HL-60 (cell line): ENCODE measurements at regions not wholly inside any gene's neighbourhood (a gene's known extent, or its start where the extent isn't known, plus 50 kb on each side); places are given as distances from the start of the nearest gene placed in this dataset.

Source experiments
- DNase-seq, 2 experiments: peaks; one replicate each; pipeline ENCODE4 v3.0.0-alpha.2; 2010 to 2020; ENCODE audit warnings: low read depth in 1 of 2, low spot score in 1 of 2
- H3K27ac ChIP-seq: fragments of 250-450 bp; sonication (Bioruptor Pico); replicated peaks from 2 replicates; pipeline ENCODE4 v1.5.1; 2020; ENCODE audit warnings: mild to moderate bottlenecking, moderate library complexity
- H3K27me3 ChIP-seq: fragments of 250-450 bp; sonication (Bioruptor Pico); 2 replicates; pipeline ENCODE4 v1.5.1; 2021; ENCODE audit warnings: mild to moderate bottlenecking, moderate library complexity; ENCODE audit not compliant: insufficient read depth, poor library complexity, severe bottlenecking
- H3K4me3 ChIP-seq: replicated peaks from 2 replicates; pipeline ENCODE4 v1.5.1; 2011; ENCODE audit warnings: mild to moderate bottlenecking, control low read depth, low read length; ENCODE audit not compliant: insufficient read depth
- GABPA ChIP-seq: IDR thresholded peaks from 2 replicates; pipeline ENCODE4 v1.6.1; 2012; ENCODE audit warnings: low read depth
- POLR2AphosphoS5 ChIP-seq: IDR thresholded peaks from 2 replicates; pipeline ENCODE4 v1.6.1; 2012; ENCODE audit warnings: low read depth
- SPI1 ChIP-seq: IDR thresholded peaks from 2 replicates; pipeline ENCODE4 v1.6.1; 2012; ENCODE audit warnings: low read depth, mild to moderate bottlenecking, borderline replicate concordance
- TF ChIP-seq, protein P1 (sequence below): IDR thresholded peaks from one replicate; pipeline ENCODE4 v1.5.1; 2011; ENCODE audit warnings: low read length, control low read depth, inconsistent platforms; ENCODE audit not compliant: insufficient read depth
- TF ChIP-seq, protein P2 (sequence below): IDR thresholded peaks from 2 replicates; pipeline ENCODE4 v1.6.1; 2012; ENCODE audit warnings: low read depth; ENCODE audit not compliant: insufficient replicate concordance

DNA sequence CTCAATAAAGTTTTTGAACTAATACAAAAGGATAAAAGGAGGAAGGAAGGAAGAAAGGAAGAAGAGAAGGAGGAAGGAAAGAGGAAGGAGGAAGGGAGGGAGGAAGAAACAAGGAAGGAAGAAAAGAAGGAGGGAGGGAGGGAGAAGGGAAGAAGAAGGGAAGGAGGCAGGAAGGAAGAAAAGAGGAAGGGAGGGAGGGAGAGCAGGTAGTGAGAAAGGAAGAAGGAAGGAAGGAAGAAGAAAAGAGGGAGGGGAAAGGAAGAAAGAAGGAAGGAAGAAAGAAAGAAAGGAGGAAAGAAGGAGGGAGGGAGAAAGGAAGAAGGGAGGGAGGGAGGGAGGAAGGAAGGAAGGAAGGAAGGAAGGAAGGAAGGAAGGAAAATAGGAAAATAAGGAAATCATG is 263.8 kb upstream of the C16orf82 start:
- TF ChIP-seq, protein P1, sequence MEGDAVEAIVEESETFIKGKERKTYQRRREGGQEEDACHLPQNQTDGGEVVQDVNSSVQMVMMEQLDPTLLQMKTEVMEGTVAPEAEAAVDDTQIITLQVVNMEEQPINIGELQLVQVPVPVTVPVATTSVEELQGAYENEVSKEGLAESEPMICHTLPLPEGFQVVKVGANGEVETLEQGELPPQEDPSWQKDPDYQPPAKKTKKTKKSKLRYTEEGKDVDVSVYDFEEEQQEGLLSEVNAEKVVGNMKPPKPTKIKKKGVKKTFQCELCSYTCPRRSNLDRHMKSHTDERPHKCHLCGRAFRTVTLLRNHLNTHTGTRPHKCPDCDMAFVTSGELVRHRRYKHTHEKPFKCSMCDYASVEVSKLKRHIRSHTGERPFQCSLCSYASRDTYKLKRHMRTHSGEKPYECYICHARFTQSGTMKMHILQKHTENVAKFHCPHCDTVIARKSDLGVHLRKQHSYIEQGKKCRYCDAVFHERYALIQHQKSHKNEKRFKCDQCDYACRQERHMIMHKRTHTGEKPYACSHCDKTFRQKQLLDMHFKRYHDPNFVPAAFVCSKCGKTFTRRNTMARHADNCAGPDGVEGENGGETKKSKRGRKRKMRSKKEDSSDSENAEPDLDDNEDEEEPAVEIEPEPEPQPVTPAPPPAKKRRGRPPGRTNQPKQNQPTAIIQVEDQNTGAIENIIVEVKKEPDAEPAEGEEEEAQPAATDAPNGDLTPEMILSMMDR, result no peak
- TF ChIP-seq, protein P2, sequence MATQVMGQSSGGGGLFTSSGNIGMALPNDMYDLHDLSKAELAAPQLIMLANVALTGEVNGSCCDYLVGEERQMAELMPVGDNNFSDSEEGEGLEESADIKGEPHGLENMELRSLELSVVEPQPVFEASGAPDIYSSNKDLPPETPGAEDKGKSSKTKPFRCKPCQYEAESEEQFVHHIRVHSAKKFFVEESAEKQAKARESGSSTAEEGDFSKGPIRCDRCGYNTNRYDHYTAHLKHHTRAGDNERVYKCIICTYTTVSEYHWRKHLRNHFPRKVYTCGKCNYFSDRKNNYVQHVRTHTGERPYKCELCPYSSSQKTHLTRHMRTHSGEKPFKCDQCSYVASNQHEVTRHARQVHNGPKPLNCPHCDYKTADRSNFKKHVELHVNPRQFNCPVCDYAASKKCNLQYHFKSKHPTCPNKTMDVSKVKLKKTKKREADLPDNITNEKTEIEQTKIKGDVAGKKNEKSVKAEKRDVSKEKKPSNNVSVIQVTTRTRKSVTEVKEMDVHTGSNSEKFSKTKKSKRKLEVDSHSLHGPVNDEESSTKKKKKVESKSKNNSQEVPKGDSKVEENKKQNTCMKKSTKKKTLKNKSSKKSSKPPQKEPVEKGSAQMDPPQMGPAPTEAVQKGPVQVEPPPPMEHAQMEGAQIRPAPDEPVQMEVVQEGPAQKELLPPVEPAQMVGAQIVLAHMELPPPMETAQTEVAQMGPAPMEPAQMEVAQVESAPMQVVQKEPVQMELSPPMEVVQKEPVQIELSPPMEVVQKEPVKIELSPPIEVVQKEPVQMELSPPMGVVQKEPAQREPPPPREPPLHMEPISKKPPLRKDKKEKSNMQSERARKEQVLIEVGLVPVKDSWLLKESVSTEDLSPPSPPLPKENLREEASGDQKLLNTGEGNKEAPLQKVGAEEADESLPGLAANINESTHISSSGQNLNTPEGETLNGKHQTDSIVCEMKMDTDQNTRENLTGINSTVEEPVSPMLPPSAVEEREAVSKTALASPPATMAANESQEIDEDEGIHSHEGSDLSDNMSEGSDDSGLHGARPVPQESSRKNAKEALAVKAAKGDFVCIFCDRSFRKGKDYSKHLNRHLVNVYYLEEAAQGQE, result no peak
- TF ChIP-seq POLR2AphosphoS5, result no peak
- TF ChIP-seq SPI1, result no peak
- no peak for TF ChIP-seq GABPA
- no peaks in the 10 kb centered on the region for H3K27me3 ChIP-seq
- DNase-seq, result no peak
- H3K27ac ChIP-seq, result no peak overlapping the region
- H3K4me3 ChIP-seq, result no peak overlapping the region

DNA sequence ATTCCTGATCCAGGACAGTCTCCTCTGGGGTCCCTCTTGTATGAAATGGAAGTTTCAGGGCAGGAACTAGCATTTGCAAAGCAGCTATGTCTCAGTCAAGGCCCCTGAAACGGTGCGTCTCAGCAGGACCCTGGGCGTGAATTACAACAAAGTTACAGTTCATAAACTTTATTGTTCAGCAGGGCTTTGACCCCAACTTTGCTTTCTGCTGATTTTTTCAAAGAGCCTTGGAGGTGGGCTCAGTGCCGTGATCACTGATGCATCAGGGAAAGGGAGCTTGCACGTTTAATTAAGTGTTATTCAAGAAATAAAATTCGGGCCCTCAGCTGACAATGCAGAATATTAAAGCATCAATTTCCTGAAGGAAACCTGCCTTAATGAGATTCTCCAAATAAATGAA is 260.1 kb upstream of the C16orf82 start:
- no peak for DNase-seq
- Histone ChIP-seq H3K27me3 (no peaks in the 10 kb centered on the region), H3K27ac (no peak overlapping the region), H3K4me3 (no peak overlapping the region)
- TF ChIP-seq SPI1 (no peak), POLR2AphosphoS5 (no peak), GABPA (no peak)
- TF ChIP-seq, protein P2, result no peak
- TF ChIP-seq, protein P1, result no peak

DNA sequence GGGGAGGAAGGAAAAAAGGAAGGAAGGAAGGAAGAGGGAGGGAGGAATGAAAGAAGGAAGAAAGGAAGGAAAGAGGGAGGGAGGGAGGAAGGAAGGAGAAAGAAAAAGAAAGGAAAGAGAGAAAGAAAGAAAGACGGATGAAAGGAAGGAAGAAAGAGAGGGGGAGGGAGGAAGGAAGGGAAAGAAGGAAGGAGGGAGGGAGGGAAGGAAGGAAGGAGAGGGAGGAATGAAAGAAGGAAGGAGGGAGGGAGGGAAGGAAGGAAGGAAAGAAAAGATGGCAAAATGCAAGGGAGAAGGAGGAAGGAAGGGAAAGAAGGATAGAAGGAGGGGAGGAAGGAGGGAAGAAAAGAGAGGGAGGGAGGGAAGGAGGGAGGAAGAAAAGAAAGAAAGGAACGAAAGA is 257.3 kb upstream of the C16orf82 start:
- no peak overlapping the region for H3K27ac ChIP-seq
- TF ChIP-seq, protein P2, result no peak
- TF ChIP-seq SPI1 (no peak), POLR2AphosphoS5 (no peak), GABPA (no peak)
- TF ChIP-seq, protein P1, result no peak
- H3K4me3 ChIP-seq, result no peak overlapping the region
- no peak for DNase-seq
- H3K27me3 ChIP-seq, result no peaks in the 10 kb centered on the region
